ENCODE measurements at regions not wholly inside any gene's neighbourhood (a gene's known extent, or its start where the extent isn't known, plus 50 kb on each side); places are given as distances from the start of the nearest gene placed in this dataset.

DNA sequence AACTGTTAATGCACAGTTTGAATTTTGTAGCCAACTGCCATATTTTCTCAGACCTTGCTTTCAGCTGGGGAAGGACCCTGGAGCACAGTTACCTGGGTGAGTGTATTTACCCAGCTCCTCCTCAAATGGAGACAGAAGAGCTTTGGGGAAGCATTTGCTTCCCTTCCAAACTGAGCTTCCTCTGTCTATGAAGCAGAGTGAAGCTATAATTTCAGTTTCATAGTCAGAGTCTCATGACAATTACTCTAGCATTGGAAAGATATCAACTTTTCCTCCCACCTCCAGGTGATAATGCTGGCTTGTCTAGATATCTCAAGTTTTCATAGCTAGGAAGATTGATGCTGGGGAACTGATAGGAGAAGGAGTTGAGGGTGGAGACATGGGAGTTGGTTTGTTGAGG, 406.4 kb upstream of the CLINT1 start:
- Histone ChIP-seq H3K4me3 (no peak overlapping the region), H3K4me1 (no peaks in the 10 kb centered on the region), H3K36me3 (no peaks in the 10 kb centered on the region), H3K9me3 (replicated peaks) (peaks cover 26% of the 10 kb centered on the region), H3K27me3 (ENCODE audit: low read depth) (no peaks in the 10 kb centered on the region), H3K27ac (replicated peaks) (no peak overlapping the region)
- TF ChIP-seq, protein P1, sequence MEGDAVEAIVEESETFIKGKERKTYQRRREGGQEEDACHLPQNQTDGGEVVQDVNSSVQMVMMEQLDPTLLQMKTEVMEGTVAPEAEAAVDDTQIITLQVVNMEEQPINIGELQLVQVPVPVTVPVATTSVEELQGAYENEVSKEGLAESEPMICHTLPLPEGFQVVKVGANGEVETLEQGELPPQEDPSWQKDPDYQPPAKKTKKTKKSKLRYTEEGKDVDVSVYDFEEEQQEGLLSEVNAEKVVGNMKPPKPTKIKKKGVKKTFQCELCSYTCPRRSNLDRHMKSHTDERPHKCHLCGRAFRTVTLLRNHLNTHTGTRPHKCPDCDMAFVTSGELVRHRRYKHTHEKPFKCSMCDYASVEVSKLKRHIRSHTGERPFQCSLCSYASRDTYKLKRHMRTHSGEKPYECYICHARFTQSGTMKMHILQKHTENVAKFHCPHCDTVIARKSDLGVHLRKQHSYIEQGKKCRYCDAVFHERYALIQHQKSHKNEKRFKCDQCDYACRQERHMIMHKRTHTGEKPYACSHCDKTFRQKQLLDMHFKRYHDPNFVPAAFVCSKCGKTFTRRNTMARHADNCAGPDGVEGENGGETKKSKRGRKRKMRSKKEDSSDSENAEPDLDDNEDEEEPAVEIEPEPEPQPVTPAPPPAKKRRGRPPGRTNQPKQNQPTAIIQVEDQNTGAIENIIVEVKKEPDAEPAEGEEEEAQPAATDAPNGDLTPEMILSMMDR (IDR thresholded peaks at IDR 0.05; ENCODE audit: borderline replicate concordance), result no peak
- intact Hi-C loops (cut with micrococcal nuclease), result no loop called here
- DNase-seq, result no peak

DNA sequence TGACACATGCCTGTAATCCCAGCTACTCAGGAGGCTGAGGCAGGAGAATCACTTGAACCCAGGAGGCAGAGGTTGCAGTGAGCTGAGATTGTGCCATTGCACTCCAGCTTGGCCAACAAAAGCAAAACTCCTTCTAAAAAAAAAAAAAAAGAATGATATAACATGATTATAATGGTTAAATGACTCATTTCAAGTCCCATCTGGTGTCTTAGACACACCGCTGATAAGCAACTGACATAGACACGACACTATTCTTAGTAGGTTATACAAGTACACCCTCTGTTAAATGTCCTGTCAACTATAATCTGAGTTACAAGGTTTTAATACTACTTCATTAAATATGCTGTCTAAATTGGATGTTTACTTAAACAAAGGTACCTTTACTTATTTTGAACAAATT, 405.3 kb upstream of the CLINT1 start:
- no peaks in the 10 kb centered on the region for H3K27me3 ChIP-seq (ENCODE audit: low read depth)
- intact Hi-C loops (cut with micrococcal nuclease), result no loop called here
- H3K27ac ChIP-seq (replicated peaks), result no peak overlapping the region
- no peak overlapping the region for H3K4me3 ChIP-seq
- H3K9me3 ChIP-seq (replicated peaks), result peaks cover 26% of the 10 kb centered on the region
- no peak for DNase-seq
- no peaks in the 10 kb centered on the region for H3K36me3 ChIP-seq
- no peaks in the 10 kb centered on the region for H3K4me1 ChIP-seq
- TF ChIP-seq, protein P1 (IDR thresholded peaks at IDR 0.05; ENCODE audit: borderline replicate concordance), result no peak

DNA sequence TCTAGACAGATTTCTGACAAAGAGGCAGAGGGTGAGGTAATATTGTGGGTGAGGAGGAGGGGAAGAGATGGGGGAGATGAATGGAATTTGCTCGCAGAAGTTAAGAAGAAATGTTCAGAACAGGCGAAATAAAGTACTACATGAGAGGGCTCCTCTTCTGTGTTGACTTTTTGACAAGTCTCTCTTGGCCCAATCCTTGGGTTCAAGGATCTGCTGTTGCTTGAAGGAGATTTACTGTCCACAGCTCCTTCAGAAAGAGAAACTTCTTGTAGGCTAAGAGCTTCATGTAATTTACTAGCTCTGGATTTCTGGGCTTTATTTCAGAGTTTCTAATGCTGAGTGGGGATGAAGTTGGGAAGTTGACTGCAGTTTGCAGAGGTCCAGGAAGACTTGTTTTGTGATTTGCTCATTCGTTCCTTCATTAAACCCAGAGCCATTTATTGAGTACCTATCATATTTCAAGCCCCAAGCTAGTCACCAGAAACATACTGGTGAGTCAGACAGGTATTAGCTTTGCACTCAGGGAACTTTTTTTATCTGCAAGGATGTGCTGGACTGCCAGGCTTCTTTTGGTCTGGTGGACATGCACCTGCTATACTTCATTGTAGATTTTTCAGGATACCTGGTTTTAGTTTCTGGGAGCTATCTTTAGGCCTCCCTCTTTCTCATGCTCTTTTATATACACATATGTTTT, 402.9 kb upstream of the CLINT1 start:
- intact Hi-C loops (cut with micrococcal nuclease), result no loop called here
- no peak overlapping the region for H3K4me3 ChIP-seq
- no peaks in the 10 kb centered on the region for H3K27me3 ChIP-seq (ENCODE audit: low read depth)
- H3K36me3 ChIP-seq, result no peaks in the 10 kb centered on the region
- no peak overlapping the region for H3K27ac ChIP-seq (replicated peaks)
- no peak for DNase-seq
- H3K4me1 ChIP-seq, result no peaks in the 10 kb centered on the region
- TF ChIP-seq, protein P1 (IDR thresholded peaks at IDR 0.05; ENCODE audit: borderline replicate concordance), result no peak
- peaks cover 6% of the 10 kb centered on the region for H3K9me3 ChIP-seq (replicated peaks)

DNA sequence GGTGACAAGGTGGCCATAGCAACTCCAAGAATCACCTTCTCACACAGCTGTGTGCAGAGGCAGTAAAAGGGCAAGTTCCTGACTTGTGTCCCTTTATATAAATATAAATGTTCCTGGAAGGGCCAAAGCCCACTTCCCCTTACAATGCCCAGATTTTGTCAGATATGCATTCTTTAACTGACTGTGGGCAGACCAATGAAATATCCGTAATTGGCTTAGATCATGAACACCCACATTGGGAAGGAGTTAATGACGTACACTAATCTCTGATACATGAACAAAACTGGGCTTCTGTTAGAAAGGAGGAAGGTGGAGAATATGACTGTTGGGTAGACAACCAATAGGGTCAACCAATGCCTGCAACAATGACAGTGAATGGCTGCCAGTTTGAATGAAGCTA, 397.2 kb upstream of the CLINT1 start:
- TF ChIP-seq, protein P1 (IDR thresholded peaks at IDR 0.05; ENCODE audit: borderline replicate concordance), result no peak
- intact Hi-C loops (cut with micrococcal nuclease), result no loop called here

DNA sequence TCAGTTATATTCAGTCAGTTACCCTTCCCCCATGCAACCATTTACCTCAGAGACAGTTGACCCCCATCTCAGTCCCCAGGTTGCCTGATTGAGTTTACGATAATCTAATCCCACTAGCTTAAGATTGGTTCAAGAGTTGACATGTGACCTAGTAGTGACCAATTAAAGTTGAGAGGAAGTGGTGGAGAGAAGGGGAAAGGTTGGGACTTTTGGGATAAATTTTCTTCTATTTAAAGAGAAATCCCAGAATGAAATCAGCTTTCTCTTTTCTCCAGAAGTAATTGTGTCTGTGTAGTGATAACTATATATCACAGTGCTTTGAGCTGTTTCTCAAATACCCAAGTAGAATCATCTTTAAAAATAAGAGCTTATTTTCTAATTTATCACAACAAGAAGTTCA, 396.7 kb upstream of the CLINT1 start:
- H3K4me1 ChIP-seq, result no peaks in the 10 kb centered on the region
- H3K27ac ChIP-seq (replicated peaks), result no peak overlapping the region
- no peaks in the 10 kb centered on the region for H3K27me3 ChIP-seq (ENCODE audit: low read depth)
- TF ChIP-seq, protein P1 (IDR thresholded peaks at IDR 0.05; ENCODE audit: borderline replicate concordance), result no peak
- no peaks in the 10 kb centered on the region for H3K36me3 ChIP-seq
- H3K4me3 ChIP-seq, result no peak overlapping the region
- intact Hi-C loops (cut with micrococcal nuclease), result no loop called here
- no peaks in the 10 kb centered on the region for H3K9me3 ChIP-seq (replicated peaks)
- DNase-seq, result no peak

More for the DNA sequence above, 397.2 kb upstream of the CLINT1 start:
- no peaks in the 10 kb centered on the region for H3K36me3 ChIP-seq
- no peak overlapping the region for H3K4me3 ChIP-seq
- H3K27ac ChIP-seq (replicated peaks), result no peak overlapping the region
- H3K9me3 ChIP-seq (replicated peaks), result no peaks in the 10 kb centered on the region
- H3K27me3 ChIP-seq (ENCODE audit: low read depth), result no peaks in the 10 kb centered on the region
- H3K4me1 ChIP-seq, result no peaks in the 10 kb centered on the region
- no peak for DNase-seq

Data from left ventricle myocardium inferior (tissue), 1 donor.